Spleen (tissue), 11 donors: ENCODE measurements at regions not wholly inside any gene's neighbourhood (a gene's known extent, or its start where the extent isn't known, plus 50 kb on each side); places are given as distances from the start of the nearest gene placed in this dataset.

ENCODE experiments used
- DNase-seq: peaks from one replicate; pipeline ENCODE4 v3.0.0-alpha.2; 2020
- H3K27ac ChIP-seq, 8 donors: fragments of 200-600 bp; sonication (generic) in 7 of 8; 1 replicate in 4 of 8; 2 replicates in 4 of 8; pipeline versions ENCODE4 v1.5.0 to v1.8.0; 2016 to 2021; ENCODE audit warnings: inconsistent platforms in 4 of 8, mild to moderate bottlenecking in 4 of 8, moderate library complexity in 1 of 8
- H3K27me3 ChIP-seq, 7 donors: fragments of 200-600 bp; sonication (generic) in 6 of 7; replicated peaks in 1 of 7; 1 replicate in 4 of 7; 2 replicates in 3 of 7; pipeline versions ENCODE4 v1.5.0 to v1.8.0; 2016 to 2021; ENCODE audit warnings: inconsistent platforms in 3 of 7, mild to moderate bottlenecking in 1 of 7
- H3K36me3 ChIP-seq, 6 donors: fragments of 200-600 bp; sonication (generic) in 5 of 6; 1 replicate in 4 of 6; 2 replicates in 2 of 6; pipeline versions ENCODE4 v1.5.0 to v1.8.0; 2016 to 2021; ENCODE audit warnings: inconsistent platforms in 2 of 6
- H3K4me1 ChIP-seq, 6 donors: fragments of 200-600 bp; sonication (generic) in 5 of 6; 1 replicate in 3 of 6; 2 replicates in 3 of 6; pipeline versions ENCODE4 v1.5.0 to v1.8.0; 2016 to 2021; ENCODE audit warnings: inconsistent platforms in 3 of 6
- H3K4me3 ChIP-seq, 8 donors: fragments of 200-600 bp; sonication (generic) in 7 of 8; 1 replicate in 4 of 8; 2 replicates in 4 of 8; pipeline versions ENCODE4 v1.5.0 to v1.8.0; 2016 to 2021; ENCODE audit warnings: inconsistent platforms in 4 of 8, mild to moderate bottlenecking in 4 of 8, moderate library complexity in 2 of 8
- H3K9me3 ChIP-seq, 8 donors: fragments of 200-600 bp; sonication (generic) in 7 of 8; 1 replicate in 4 of 8; 2 replicates in 4 of 8; pipeline versions ENCODE4 v1.5.0 to v1.8.0; 2016 to 2021; ENCODE audit warnings: inconsistent platforms in 4 of 8
- CTCF ChIP-seq, 11 experiments: fragments of 200-600 bp in 7 of 11; fragments of 450-650 bp in 4 of 11; sonication (generic) in 4 of 11; IDR thresholded peaks in 8 of 11; conservative IDR thresholded peaks in 3 of 11; 1 replicate in 7 of 11; 2 replicates in 4 of 11; pipeline versions ENCODE4 v1.4.0 to v1.8.0; 2016 to 2021; ENCODE audit warnings: antibody characterized with exemption in 11 of 11, inconsistent platforms in 4 of 11, mild to moderate bottlenecking in 1 of 11
- POLR2A ChIP-seq, 3 donors: fragments of 450-650 bp; IDR thresholded peaks; one replicate each; pipeline ENCODE4 v1.5.1; 2017; ENCODE audit warnings: antibody characterized with exemption in 3 of 3, mild to moderate bottlenecking in 1 of 3
- POLR2AphosphoS5 ChIP-seq, 3 donors: sonication (generic); formaldehyde crosslinking; IDR thresholded peaks; one replicate each; pipeline ENCODE4 v1.5.1; 2017; ENCODE audit warnings: antibody characterized with exemption in 3 of 3
- WGBS, 5 donors: extraction: QIAGEN DNeasy Blood & Tissue Kit in 3 of 5; methylation state at CpG; one replicate each; pipeline versions ENCODE4 v1.1.5 to v1.1.7; 2013 to 2018; 5-methylcytosine and 5-hydroxymethylcytosine counted together
- intact Hi-C: fragments of 100-400 bp; cut with DNase I; formaldehyde crosslinking; loops from one replicate; pipeline ENCODE4 v1.15.0; 2023; ENCODE audit warnings: low total_unique reads
- donor health status: healthy with polysubstance abuse.
- donor health status: DM: no; HTN: no; CAD: no; lungs with moderate emphysema.
- donor health status: DM: no; HTN: no; CAD: no.
- donor health status: Bipolar disorder and iron deficiency.
- donor health status: healthy.
- donor health status: DM: no; HTN: no; CAD: no.
- donor health status: DM: yes; HTN: yes; CAD: no.

- 83 to 93% (median 88%) methylated on average over 1 of the region's 1 CpG for WGBS, 5 donors
- H3K4me3 ChIP-seq: no peak overlapping the region
- H3K27ac ChIP-seq: no peak overlapping the region
- H3K36me3 ChIP-seq: no peaks in the 10 kb centered on the region
- H3K27me3 ChIP-seq: no peaks in the 10 kb centered on the region
- H3K9me3 ChIP-seq: peaks cover 0 to 41% (median 30%) of the 10 kb centered on the region in 8 donors
- no peak for DNase-seq
- no peak for TF ChIP-seq CTCF (IDR thresholded peaks at IDR 0.05 in 8 of 11, conservative IDR thresholded peaks at IDR 0.05 in 3 of 11)
- no peak for TF ChIP-seq POLR2AphosphoS5 (IDR thresholded peaks at IDR 0.05)
- no peak for TF ChIP-seq POLR2A (IDR thresholded peaks at IDR 0.05)
- no peaks in the 10 kb centered on the region for H3K4me1 ChIP-seq
- intact Hi-C loops: no loop called here
These were observed 1324.5 kb upstream of the DDX18 start for GRCh38 chr2:116489944-116490343.

DNA sequence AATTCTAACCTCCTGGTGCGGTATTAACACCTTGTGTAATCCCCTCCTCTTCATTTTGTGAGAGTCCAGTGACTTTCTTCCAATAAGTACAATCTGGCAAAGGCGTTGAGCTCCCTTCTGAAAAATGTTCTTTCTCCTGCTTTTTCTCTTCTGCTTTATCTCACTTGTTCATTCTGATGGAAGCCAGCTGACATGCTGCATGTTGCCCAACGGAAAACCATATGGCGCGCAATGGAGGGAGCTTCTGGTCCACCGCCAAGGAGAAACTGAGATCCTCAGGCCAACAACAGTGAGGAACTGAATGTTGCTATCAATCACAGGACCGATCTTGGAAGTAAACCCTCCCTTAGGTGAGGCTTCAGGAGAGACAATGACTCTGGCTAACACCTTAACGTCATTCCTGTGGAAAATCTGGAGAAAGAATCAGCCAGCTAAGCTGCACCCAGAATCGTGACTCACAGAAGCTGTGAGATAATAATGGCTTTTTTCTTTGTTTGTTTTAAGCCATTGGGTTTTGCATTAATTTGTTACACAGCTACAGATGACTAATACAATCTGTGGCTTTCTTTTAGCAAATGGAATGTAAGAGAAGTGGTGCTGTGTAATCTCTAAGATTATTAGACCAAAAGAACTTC is 1323.9 kb upstream of the DDX18 start:
- no peaks in the 10 kb centered on the region for H3K4me1 ChIP-seq
- WGBS, 5 donors: 76 to 89% (median 79%) methylated on average over 9 of the region's 9 CpGs
- intact Hi-C loops: no loop called here
- TF ChIP-seq POLR2A (IDR thresholded peaks at IDR 0.05) (no peak), POLR2AphosphoS5 (IDR thresholded peaks at IDR 0.05) (no peak), CTCF (IDR thresholded peaks at IDR 0.05 in 8 of 11, conservative IDR thresholded peaks at IDR 0.05 in 3 of 11) (no peak)
- no peaks in the 10 kb centered on the region for H3K36me3 ChIP-seq
- H3K9me3 ChIP-seq: peaks cover 0 to 34% (median 23%) of the 10 kb centered on the region in 8 donors
- H3K27me3 ChIP-seq: no peaks in the 10 kb centered on the region
- H3K27ac ChIP-seq: no peak overlapping the region
- no peak overlapping the region for H3K4me3 ChIP-seq
- DNase-seq: no peak

DNA sequence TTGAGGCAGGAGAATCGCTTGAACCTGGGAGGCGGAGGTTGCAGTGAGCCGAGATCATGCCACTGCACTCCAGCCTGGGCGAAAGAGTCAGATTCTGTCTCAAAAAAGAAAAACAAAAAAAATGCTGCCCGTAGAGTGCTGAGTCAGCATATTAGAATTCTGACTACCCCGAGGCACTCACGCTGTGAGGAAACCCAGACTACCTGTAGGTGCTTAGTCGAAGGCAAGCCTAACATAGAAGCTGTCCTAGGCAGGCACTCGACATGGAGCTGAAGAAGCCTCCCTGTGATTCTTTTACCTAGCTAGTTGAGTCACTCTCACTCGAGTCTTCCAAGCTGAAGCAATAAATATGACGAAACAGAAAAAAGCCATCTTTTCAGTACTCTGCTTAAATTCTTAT is 1323.2 kb upstream of the DDX18 start:
- peaks cover 0 to 27% (median 16%) of the 10 kb centered on the region in 8 donors for H3K9me3 ChIP-seq
- no peak overlapping the region for H3K4me3 ChIP-seq
- no peaks in the 10 kb centered on the region for H3K4me1 ChIP-seq
- TF ChIP-seq CTCF (IDR thresholded peaks at IDR 0.05 in 8 of 11, conservative IDR thresholded peaks at IDR 0.05 in 3 of 11): no peak
- no peak for TF ChIP-seq POLR2AphosphoS5 (IDR thresholded peaks at IDR 0.05)
- TF ChIP-seq POLR2A (IDR thresholded peaks at IDR 0.05): no peak
- WGBS, 5 donors: 80 to 91% (median 88%) methylated on average over 11 of the region's 11 CpGs
- H3K36me3 ChIP-seq: no peaks in the 10 kb centered on the region
- intact Hi-C loops: no loop called here
- no peak for DNase-seq
- H3K27ac ChIP-seq: no peak overlapping the region
- H3K27me3 ChIP-seq: no peaks in the 10 kb centered on the region

GRCh38 chr2:116499389-116499788 is 1315.1 kb upstream of the DDX18 start:
- DNase-seq: no peak
- H3K4me1 ChIP-seq: no peaks in the 10 kb centered on the region
- intact Hi-C loops: no loop called here
- H3K27ac ChIP-seq: no peak overlapping the region
- H3K36me3 ChIP-seq: no peaks in the 10 kb centered on the region
- no peaks in the 10 kb centered on the region for H3K27me3 ChIP-seq
- WGBS, 5 donors: 36 to 49% (median 39%) methylated on average over 5 of the region's 5 CpGs
- no peak for TF ChIP-seq POLR2AphosphoS5 (IDR thresholded peaks at IDR 0.05)
- TF ChIP-seq CTCF (IDR thresholded peaks at IDR 0.05 in 8 of 11, conservative IDR thresholded peaks at IDR 0.05 in 3 of 11): no peak
- no peak for TF ChIP-seq POLR2A (IDR thresholded peaks at IDR 0.05)
- H3K4me3 ChIP-seq: no peak overlapping the region
- H3K9me3 ChIP-seq: peaks cover 0 to 3% (median 0%) of the 10 kb centered on the region in 8 donors
